GM12878 (cell line): ENCODE measurements at regions not wholly inside any gene's neighbourhood (a gene's known extent, or its start where the extent isn't known, plus 50 kb on each side); places are given as distances from the start of the nearest gene placed in this dataset.

ENCODE experiments used
- ATAC-seq: fragments of 200-7000 bp; cut with Tn5 transposase; 3 replicates; pipeline ENCODE4 v1.9.1; 2020; ENCODE audit warnings: mild to moderate bottlenecking, moderate library complexity
- BruUV-seq: library from RNA; stranded (reverse); fragments of 400-500 nt; replicated peaks from 2 replicates; lab custom pipeline; 2021; lab: Mats Ljungman, UMichigan
- CTCF ChIA-PET: fragments of 300-600 bp; sonication (Branson Sonifier 250); formaldehyde crosslinking; extraction: SDS; loops from one replicate; lab custom pipeline; 2021; ENCODE audit warnings: inconsistent platforms; lab: Yijun Ruan, JAX
- POLR2A ChIA-PET: fragments of 350-600 bp; formaldehyde crosslinking; extraction: SDS; loops from one replicate; lab custom pipeline; 2021; ENCODE audit warnings: inconsistent platforms; lab: Charles Lee
- RAD21 ChIA-PET: fragments of 300-600 bp; sonication (Branson Sonifier 250); formaldehyde crosslinking; loops from one replicate; lab custom pipeline; 2023; ENCODE audit warnings: antibody characterized with exemption; ENCODE audit not compliant: unreplicated experiment; lab: Charles Lee
- SMC1A ChIA-PET: fragments of 300-600 bp; sonication (Branson Sonifier 250); formaldehyde crosslinking; loops from one replicate; lab custom pipeline; 2023; ENCODE audit not compliant: unreplicated experiment, uncharacterized antibody; lab: Charles Lee
- DNase-seq: peaks from one replicate; pipeline ENCODE4 v3.0.0-alpha.2; 2011; ENCODE audit warnings: low read depth, low spot score
- FAIRE-seq: peaks from 3 replicates; lab custom pipeline; 2011; peaks lifted over from hg19 to GRCh38; lab: Jason Lieb, UNC
- H2AFZ ChIP-seq: 2 replicates; pipeline ENCODE4 v1.6.0; 2011; ENCODE audit warnings: low read depth, low read length, control low read depth; ENCODE audit not compliant: control insufficient read depth
- H3K27ac ChIP-seq: 2 replicates; pipeline ENCODE4 v1.5.1; 2011; ENCODE audit warnings: control low read depth; ENCODE audit not compliant: control insufficient read depth, insufficient read depth
- H3K27me3 ChIP-seq, 2 experiments: replicated peaks in 1 of 2; 2 replicates each; pipeline versions ENCODE4 v1.6.0 to v1.6.1; 2011; ENCODE audit warnings: low read length in 1 of 2; ENCODE audit not compliant: control insufficient read depth in 2 of 2, insufficient read depth in 2 of 2
- H3K36me3 ChIP-seq, 2 experiments: 2 replicates each; pipeline ENCODE4 v1.5.1; 2011; ENCODE audit warnings: low read length in 1 of 2; ENCODE audit not compliant: control insufficient read depth in 2 of 2, insufficient read depth in 2 of 2
- H3K4me1 ChIP-seq: 2 replicates; pipeline ENCODE4 v1.6.1; 2011; ENCODE audit warnings: mild to moderate bottlenecking, low read length, moderate library complexity, mixed read lengths; ENCODE audit not compliant: control insufficient read depth, insufficient read depth
- H3K4me2 ChIP-seq: 2 replicates; pipeline ENCODE4 v1.6.0; 2011; ENCODE audit warnings: control low read depth; ENCODE audit not compliant: control insufficient read depth, insufficient read depth
- H3K4me3 ChIP-seq: fragments of 200-600 bp; sonication (generic); 2 replicates; pipeline ENCODE4 v1.5.1; 2016
- H3K79me2 ChIP-seq: 2 replicates; pipeline ENCODE4 v1.6.0; 2011; ENCODE audit warnings: low read length; ENCODE audit not compliant: control insufficient read depth, insufficient read depth
- H3K9ac ChIP-seq: 2 replicates; pipeline ENCODE4 v1.8.0; 2011; ENCODE audit warnings: low read length, control low read depth, mixed read lengths; ENCODE audit not compliant: control insufficient read depth, insufficient read depth
- H3K9me3 ChIP-seq: replicated peaks from 3 replicates; pipeline ENCODE4 v1.5.1; 2011; ENCODE audit warnings: mild to moderate bottlenecking, low read length; ENCODE audit not compliant: control insufficient read depth, insufficient read depth
- H4K20me1 ChIP-seq: 2 replicates; pipeline ENCODE4 v1.6.0; 2011; ENCODE audit not compliant: control insufficient read depth, insufficient read depth
- GABPA ChIP-seq: IDR thresholded peaks from 2 replicates; pipeline ENCODE4 v1.6.1; 2014; ENCODE audit warnings: antibody characterized with exemption, low read depth, mild to moderate bottlenecking, inconsistent platforms
- IRF3 ChIP-seq: fragments of 450-650 bp; IDR thresholded peaks from 2 replicates; pipeline ENCODE4 v1.6.1; 2014; ENCODE audit warnings: mild to moderate bottlenecking
- KDM1A ChIP-seq: fragments of 200-600 bp; sonication (generic); IDR thresholded peaks from 2 replicates; pipeline ENCODE4 v1.6.1; 2016; ENCODE audit warnings: borderline replicate concordance
- RFX5 ChIP-seq: IDR thresholded peaks from 2 replicates; pipeline ENCODE4 v1.6.1; 2011; ENCODE audit warnings: low read depth, low read length, improper control_type of control experiment
- SIX5 ChIP-seq: IDR thresholded peaks from 2 replicates; pipeline ENCODE4 v1.6.1; 2011; ENCODE audit warnings: mild to moderate bottlenecking, low read depth, low read length, moderate library complexity; ENCODE audit not compliant: severe bottlenecking
- SMAD5 ChIP-seq: IDR thresholded peaks from 2 replicates; pipeline ENCODE4 v1.6.1; 2016; ENCODE audit warnings: antibody characterized with exemption, low read depth
- SMARCA5 ChIP-seq: fragments of 450-650 bp; IDR thresholded peaks from 2 replicates; pipeline ENCODE4 v1.6.1; 2017; ENCODE audit warnings: mild to moderate bottlenecking
- SREBF1 ChIP-seq: IDR thresholded peaks from 2 replicates; pipeline ENCODE4 v1.6.1; 2012; ENCODE audit warnings: mild to moderate bottlenecking, low read length
- WRNIP1 ChIP-seq: IDR thresholded peaks from 2 replicates; pipeline ENCODE4 v1.6.1; 2011; ENCODE audit warnings: low read depth, low read length, improper control_type of control experiment, borderline replicate concordance
- ZBTB11 ChIP-seq: fragments of 450-650 bp; formaldehyde crosslinking; IDR thresholded peaks from 2 replicates; pipeline ENCODE4 v1.5.0; 2022; ENCODE audit warnings: mild to moderate bottlenecking, missing genetic modification characterization
- WGBS: methylation state at CpG from one replicate; pipeline ENCODE4 v1.1.6; 2016; ENCODE audit warnings: low lambda C conversion rate; ENCODE audit not compliant: insufficient replicate concordance, insufficient coverage; ENCODE audit errors: missing lambda C conversion rate; 5-methylcytosine and 5-hydroxymethylcytosine counted together
- in situ Hi-C: fragments of 300-500 bp; cut with MboI; formaldehyde crosslinking; loops from 9 replicates; pipeline ENCODE4 v1.14.3; 2018; ENCODE audit warnings: mixed read lengths
- intact Hi-C: fragments of 100-400 bp; cut with micrococcal nuclease; formaldehyde crosslinking; loops from one replicate; pipeline ENCODE4 v1.14.2; 2022; ENCODE audit not compliant: unreplicated experiment
- TF ChIP-seq, protein P1 (sequence below), 3 experiments: IDR thresholded peaks in 2 of 3; conservative IDR thresholded peaks in 1 of 3; 2 replicates each; pipeline ENCODE4 v1.5.1; 2011; ENCODE audit warnings: low read depth in 3 of 3, low read length in 3 of 3, mild to moderate bottlenecking in 3 of 3, control low read depth in 2 of 3, moderate library complexity in 2 of 3, inconsistent platforms in 1 of 3, mixed read lengths in 1 of 3; ENCODE audit not compliant: control insufficient read depth in 2 of 3, insufficient read depth in 1 of 3; ENCODE audit errors: extremely low read depth in 1 of 3
- TF ChIP-seq, protein P2 (sequence below): IDR thresholded peaks from 2 replicates; pipeline ENCODE4 v1.6.1; 2012; ENCODE audit warnings: low read depth, low read length, improper control_type of control experiment
- TF ChIP-seq, protein P3 (sequence below): fragments of 450-650 bp; formaldehyde crosslinking; IDR thresholded peaks from 2 replicates; pipeline ENCODE4 v1.4.0; 2020; ENCODE audit warnings: mild to moderate bottlenecking, moderate library complexity

DNA sequence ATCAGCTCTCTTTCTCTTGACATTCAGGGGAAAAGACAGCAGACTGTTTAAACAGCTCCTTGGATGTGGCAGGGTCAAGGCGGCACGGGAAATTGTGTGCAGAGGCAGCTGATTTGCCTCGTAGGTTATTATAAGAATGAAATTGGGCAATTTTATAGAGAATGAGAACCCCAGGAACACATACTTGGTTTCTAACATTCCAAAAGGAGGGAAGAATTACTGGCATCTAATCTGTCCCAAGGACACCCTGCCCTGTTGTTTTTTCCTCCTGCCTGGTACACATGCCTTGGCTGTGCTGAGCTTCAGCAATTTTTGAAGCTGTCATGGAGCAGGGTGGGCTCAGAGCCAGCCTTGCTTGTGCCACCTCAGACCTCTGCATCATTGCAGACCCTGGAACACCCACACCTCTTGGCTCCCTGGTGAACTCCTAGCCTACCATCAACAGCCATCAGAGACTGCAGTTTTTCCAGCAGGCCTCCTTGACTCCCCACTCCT, 143.6 kb downstream of the BOD1 start (continued):
- TF ChIP-seq, protein P1, sequence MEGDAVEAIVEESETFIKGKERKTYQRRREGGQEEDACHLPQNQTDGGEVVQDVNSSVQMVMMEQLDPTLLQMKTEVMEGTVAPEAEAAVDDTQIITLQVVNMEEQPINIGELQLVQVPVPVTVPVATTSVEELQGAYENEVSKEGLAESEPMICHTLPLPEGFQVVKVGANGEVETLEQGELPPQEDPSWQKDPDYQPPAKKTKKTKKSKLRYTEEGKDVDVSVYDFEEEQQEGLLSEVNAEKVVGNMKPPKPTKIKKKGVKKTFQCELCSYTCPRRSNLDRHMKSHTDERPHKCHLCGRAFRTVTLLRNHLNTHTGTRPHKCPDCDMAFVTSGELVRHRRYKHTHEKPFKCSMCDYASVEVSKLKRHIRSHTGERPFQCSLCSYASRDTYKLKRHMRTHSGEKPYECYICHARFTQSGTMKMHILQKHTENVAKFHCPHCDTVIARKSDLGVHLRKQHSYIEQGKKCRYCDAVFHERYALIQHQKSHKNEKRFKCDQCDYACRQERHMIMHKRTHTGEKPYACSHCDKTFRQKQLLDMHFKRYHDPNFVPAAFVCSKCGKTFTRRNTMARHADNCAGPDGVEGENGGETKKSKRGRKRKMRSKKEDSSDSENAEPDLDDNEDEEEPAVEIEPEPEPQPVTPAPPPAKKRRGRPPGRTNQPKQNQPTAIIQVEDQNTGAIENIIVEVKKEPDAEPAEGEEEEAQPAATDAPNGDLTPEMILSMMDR (IDR thresholded peaks at IDR 0.05 in 2 of 3, conservative IDR thresholded peaks at IDR 0.05 in 1 of 3; ENCODE audit: control insufficient read depth in 2 of 3, extremely low read depth in 1 of 3, insufficient read depth in 1 of 3, low read depth in 3 of 3, low read length in 3 of 3) = no peak
- TF ChIP-seq, protein P2, sequence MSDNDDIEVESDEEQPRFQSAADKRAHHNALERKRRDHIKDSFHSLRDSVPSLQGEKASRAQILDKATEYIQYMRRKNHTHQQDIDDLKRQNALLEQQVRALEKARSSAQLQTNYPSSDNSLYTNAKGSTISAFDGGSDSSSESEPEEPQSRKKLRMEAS = no peak
- TF ChIP-seq, all 136 proteins: peak for 0

DNA sequence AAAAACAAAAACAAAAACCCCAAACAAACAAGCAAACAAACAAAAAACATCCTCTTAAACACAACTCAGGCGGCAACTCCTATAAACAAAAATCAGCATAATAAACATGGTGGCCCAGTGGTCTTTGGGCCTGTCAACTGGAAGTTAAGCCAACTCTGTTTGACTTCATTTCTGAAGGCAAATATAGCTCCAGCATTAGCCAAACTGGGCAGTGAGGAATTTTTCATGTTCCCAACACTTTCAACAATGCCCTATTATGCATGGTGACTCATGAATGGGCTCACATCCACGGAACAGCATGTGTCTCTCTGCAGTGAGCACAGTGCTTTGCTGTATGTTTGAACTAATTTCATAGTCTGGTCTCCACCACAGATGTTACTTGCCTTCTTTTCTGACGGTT, 143.9 kb upstream of the STC2 start:
- 29% methylated on average over 3 of the region's 3 CpGs for WGBS
- intact Hi-C loops = no loop called here
- in situ Hi-C loops = no loop called here
- ChIA-PET POLR2A (no interaction called here), CTCF (no interaction called here), RAD21 (no interaction called here), SMC1A (no interaction called here)
- no peak overlapping the region for H3K4me3 ChIP-seq
- FAIRE-seq (no peak), ATAC-seq (no peak), DNase-seq (no peak)
- H3K9ac ChIP-seq = no peak overlapping the region
- H4K20me1 ChIP-seq = no peaks in the 10 kb centered on the region
- H3K4me2 ChIP-seq = no peak overlapping the region
- H3K27ac ChIP-seq = no peak overlapping the region
- BruUV-seq = no TSS peak
- no peaks in the 10 kb centered on the region for H3K9me3 ChIP-seq
- H3K36me3 ChIP-seq = no peaks in the 10 kb centered on the region
- H3K79me2 ChIP-seq = no peaks in the 10 kb centered on the region
- no peaks in the 10 kb centered on the region for H3K4me1 ChIP-seq
- H2AFZ ChIP-seq = no peak overlapping the region
- peaks cover 0 to 3% of the 10 kb centered on the region in 2 experiments; a peak in 1 of 4 replicates for H3K27me3 ChIP-seq
- TF ChIP-seq, protein P3, sequence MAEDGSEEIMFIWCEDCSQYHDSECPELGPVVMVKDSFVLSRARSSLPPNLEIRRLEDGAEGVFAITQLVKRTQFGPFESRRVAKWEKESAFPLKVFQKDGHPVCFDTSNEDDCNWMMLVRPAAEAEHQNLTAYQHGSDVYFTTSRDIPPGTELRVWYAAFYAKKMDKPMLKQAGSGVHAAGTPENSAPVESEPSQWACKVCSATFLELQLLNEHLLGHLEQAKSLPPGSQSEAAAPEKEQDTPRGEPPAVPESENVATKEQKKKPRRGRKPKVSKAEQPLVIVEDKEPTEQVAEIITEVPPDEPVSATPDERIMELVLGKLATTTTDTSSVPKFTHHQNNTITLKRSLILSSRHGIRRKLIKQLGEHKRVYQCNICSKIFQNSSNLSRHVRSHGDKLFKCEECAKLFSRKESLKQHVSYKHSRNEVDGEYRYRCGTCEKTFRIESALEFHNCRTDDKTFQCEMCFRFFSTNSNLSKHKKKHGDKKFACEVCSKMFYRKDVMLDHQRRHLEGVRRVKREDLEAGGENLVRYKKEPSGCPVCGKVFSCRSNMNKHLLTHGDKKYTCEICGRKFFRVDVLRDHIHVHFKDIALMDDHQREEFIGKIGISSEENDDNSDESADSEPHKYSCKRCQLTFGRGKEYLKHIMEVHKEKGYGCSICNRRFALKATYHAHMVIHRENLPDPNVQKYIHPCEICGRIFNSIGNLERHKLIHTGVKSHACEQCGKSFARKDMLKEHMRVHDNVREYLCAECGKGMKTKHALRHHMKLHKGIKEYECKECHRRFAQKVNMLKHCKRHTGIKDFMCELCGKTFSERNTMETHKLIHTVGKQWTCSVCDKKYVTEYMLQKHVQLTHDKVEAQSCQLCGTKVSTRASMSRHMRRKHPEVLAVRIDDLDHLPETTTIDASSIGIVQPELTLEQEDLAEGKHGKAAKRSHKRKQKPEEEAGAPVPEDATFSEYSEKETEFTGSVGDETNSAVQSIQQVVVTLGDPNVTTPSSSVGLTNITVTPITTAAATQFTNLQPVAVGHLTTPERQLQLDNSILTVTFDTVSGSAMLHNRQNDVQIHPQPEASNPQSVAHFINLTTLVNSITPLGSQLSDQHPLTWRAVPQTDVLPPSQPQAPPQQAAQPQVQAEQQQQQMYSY (CRISPR knock-in tag) = no peak
- TF ChIP-seq SREBF1 (no peak), ZBTB11 (CRISPR knock-in tag) (no peak), GABPA (no peak), SMARCA5 (no peak), KDM1A (no peak), RFX5 (no peak), SIX5 (no peak), SMAD5 (no peak), WRNIP1 (no peak), IRF3 (no peak)
